ENCODE measurements at regions not wholly inside any gene's neighbourhood (a gene's known extent, or its start where the extent isn't known, plus 50 kb on each side); places are given as distances from the start of the nearest gene placed in this dataset.

DNA sequence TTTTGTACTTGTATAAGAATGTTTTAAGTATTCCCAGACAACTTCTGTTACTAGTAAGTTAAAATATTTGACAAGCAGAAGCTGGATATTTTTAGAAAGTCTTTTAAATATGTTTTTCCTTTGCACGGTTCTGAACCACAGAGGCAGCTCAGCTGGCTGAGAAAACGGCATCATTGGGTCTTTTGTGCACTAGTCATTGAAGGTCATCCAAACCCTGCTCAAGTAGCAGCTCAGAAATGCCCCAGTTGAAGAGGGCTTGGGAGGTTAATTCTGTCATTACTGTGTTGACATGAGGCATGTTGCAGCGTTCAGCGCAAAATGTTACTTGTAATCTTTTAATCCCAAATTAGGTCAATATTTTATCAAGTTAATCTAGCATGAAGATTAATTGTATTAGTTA lies 383.7 kb upstream of the FAM241A start:
- no peak for DNase-seq

DNA sequence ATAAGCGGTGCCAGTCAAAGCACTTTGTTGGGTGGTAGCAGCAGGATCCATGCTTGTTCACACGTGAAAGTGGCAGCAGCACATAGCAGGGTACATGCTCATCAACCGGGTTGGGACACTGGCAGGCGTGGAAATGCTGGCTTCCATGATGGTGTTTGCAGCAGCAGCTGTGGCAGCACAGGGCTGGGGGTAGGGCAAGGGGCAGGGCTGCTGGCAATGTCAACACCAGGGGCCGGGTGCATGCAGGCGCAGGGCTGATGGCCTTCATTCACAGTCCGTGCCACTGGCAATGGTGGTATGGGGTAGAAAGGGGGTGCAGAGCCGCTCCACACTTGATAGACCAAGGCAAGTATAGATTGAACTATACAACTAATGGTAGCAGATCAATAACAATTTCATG lies 374.7 kb upstream of the FAM241A start:
- no peak for DNase-seq

GRCh38 chr4:111773858-111774257 lies 371.4 kb upstream of the FAM241A start:
- DNase-seq: no peak

- DNase-seq: no peak
Observed at GRCh38 chr4:111775556-111776297, 369.5 kb upstream of the FAM241A start.

- DNase-seq: no peak
Observed at GRCh38 chr4:111776561-111776960, 368.7 kb upstream of the FAM241A start.

- no peak for DNase-seq
Observed at GRCh38 chr4:111778543-111778942, 366.7 kb upstream of the FAM241A start.

- DNase-seq: no peak
Observed at GRCh38 chr4:111780965-111781364, 364.3 kb upstream of the FAM241A start.

DNA sequence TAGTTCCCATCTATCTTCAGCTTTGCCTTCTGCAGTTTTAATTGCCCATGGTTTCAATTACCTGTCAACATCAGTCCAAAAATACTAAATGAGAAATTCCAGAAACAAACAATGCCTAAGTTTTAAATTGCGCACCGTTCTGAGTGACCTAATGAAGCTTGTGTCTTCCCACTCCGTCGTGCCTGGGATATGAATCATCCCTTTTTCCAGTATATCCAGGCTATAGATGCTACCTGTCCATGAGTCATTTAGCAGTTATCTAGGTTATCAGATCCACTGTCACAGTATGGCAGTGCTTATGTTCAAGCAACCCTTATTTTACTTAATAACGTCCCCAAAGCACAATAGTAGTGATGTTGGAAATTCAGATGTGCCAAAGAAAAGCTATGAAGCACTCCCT lies 363.6 kb upstream of the FAM241A start:
- DNase-seq: no peak

- no peak for DNase-seq
Observed at GRCh38 chr4:111788099-111788498, 357.2 kb upstream of the FAM241A start.

DNA sequence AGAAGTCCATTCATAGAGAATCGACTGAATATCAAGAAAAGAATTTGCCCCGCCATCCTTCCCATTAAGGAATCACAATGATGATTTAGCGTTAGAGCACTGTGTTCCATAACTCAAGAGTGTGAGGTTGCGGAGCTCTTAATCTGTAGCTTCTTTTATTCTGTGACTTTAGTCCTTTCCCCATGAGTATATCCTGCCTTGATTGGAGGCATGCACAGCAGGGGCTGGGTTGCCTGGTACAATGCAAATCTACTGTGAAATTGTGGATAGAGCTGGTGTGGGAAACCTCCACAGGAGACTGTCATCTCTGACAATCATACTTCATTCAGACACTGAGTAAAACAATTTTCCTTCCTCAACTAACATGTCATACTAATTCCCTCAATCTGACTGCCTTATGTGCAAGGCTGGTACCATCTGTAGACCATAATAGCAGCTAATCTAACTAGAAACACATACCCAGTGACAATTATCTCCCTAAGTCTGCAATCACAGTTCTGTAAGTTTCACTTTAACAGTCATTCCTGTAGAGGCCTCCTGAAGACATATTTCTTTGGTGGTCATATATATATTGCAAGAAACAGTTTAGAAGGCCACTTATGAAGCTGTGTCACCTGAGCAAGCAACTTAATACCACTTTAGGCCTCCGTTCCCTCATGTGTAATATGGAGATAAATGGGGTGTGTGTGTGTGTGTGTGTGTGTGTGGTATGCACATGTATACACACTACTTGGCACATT lies 355.2 kb upstream of the FAM241A start:
- no peak for DNase-seq

- no peak for DNase-seq
Observed at GRCh38 chr4:111792632-111793031, 352.6 kb upstream of the FAM241A start.

DNA sequence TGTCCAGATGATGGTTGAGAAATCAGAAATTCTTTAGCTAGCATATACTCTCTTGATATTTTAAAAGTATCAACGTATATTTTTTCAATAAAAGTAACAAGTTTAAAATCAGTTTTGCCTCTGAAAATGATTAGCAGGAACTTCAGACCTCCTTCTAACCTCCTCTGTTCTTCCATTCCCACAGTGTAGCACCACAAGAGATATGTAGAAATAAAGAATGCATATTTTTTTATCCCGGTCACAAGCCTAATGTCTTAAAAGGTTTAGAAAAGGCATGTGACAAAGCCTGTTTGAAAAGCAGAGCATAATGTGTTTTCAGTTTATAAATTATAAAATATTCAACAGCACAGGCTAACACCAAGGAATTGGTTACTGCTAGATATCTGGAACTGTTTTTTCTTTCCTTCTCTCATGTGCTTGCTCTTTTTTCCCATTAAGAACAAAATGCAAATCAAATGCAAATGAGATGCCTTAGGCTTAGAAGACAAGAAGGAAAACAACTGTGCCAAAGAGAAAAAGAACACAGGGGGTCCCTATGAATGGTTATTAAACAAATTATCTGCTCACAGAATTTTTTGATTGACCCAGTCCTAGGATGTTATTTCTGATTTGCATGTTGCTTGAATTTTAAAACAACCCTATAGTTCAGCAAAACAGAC lies 351.7 kb upstream of the FAM241A start:
- no peak for DNase-seq

GRCh38 chr4:111797455-111798163 lies 347.6 kb upstream of the FAM241A start:
- DNase-seq: no peak

GRCh38 chr4:111798840-111799239 lies 346.4 kb upstream of the FAM241A start:
- DNase-seq: no peak

DNA sequence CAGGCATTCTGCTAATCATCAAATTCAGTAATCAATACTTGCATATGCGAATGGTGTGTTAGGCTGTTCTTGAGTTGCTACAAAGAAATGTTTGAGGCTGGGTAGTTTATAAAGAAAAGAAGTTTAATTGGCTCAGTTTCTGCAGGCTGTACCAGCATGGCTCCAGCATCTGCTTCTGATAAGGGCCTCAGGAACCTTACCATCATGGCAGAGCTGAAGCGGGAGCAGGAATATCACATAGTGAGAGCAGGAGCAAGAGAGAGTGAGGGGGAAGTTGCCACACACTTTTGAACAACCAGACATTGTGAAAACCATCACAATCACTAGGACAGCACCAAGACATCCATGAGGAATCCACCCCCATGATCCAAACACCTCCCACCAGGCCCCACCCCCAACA lies 344.7 kb upstream of the FAM241A start:
- no peak for DNase-seq

DNA sequence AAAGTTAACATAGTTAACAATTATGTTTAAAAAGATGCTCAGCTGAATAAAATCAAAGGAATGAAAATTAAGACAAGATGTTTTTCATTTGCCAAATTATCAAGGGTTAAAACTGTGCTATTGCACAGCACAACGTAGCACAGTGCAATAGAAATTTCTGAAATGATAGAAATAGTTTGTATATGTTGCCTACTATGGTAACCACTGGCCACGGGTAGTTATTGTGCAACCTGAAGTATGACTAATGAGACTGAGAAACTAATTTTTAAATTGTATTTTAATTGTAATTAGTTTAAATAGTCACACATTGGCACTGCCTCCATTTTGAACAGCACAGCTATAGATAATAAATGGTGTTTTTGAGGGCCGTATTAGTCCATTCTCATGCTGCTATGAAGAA lies 343.1 kb upstream of the FAM241A start:
- DNase-seq: no peak

GRCh38 chr4:111806331-111806730 lies 338.9 kb upstream of the FAM241A start:
- no peak for DNase-seq

- no peak for DNase-seq
Observed at GRCh38 chr4:111807576-111807975, 337.7 kb upstream of the FAM241A start.

DNA sequence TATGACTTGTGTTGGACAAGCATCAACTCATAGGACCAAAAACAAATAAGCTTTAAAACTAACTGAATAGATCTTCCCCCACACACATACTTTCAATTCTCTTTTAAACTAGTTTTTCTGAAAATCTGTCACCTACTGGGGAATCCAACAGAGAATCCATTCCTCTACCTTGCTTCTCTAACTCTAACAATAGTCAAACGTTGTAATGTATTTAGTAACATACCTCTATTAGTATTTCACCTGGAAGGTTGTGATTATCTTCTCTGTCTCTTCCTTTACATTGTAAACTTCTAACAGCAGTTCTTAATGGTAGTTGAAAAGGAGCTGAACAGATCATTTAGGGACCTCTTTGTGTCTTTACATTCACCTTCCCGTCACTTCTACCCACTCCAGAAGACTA lies 337.1 kb upstream of the FAM241A start:
- no peak for DNase-seq

DNA sequence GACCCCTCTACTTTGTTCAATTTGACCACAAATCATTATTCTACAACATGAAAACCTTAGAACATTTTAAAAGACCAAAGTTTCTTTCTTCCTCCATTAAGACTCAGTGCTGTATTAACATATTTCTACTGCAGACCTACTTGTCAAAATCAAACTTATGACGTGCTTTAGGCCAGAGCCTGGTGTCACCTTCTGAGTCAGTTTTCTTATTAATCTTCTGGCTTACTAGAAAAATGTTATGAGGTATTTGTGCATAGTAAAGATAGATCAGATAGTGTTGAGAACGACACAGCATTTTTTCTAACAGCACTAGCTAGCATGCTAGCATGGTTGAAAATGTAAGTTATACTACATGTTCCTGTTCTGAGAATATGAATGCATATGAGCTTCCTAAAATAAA lies 333.6 kb upstream of the FAM241A start:
- no peak for DNase-seq

- DNase-seq: no peak
Observed at GRCh38 chr4:111812114-111812513, 333.1 kb upstream of the FAM241A start.

DNA sequence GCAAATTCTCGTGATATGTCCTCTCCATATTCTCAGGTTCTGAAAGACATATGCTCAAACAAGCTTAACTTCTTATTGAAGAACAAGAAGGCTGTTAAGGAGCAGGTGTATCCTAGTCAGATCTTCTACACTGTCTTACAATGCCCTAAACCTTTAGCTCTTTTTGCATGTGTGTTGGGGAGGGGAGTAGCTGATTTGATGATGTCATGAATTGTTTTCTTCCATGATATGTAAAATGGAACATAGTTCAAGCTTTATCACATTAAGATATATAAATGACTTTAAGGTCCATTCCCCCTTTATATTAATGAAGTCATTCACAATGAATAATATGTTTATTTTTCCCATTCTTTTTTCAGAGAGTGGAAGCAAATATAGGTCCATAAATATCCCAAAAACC lies 332.5 kb upstream of the FAM241A start:
- no peak for DNase-seq

- peak; percentile 4 to 22 for DNase-seq
Observed at GRCh38 chr4:111813555-111814140, 331.6 kb upstream of the FAM241A start.

Measured in inflammatory macrophage treated with lipopolysaccharide for 1 hour (primary cell).